ENCODE measurements at regions not wholly inside any gene's neighbourhood (a gene's known extent, or its start where the extent isn't known, plus 50 kb on each side); places are given as distances from the start of the nearest gene placed in this dataset.

GRCh38 chr11:15737320-15737719 is 619.0 kb downstream of the SOX6 start:
- TF ChIP-seq CTCF (IDR thresholded peaks at IDR 0.05) (no peak), POLR2AphosphoS5 (IDR thresholded peaks at IDR 0.05) (no peak)

Data from breast epithelium (tissue), 3 donors.